Spleen (tissue), 7 donors: ENCODE measurements at regions not wholly inside any gene's neighbourhood (a gene's known extent, or its start where the extent isn't known, plus 50 kb on each side); places are given as distances from the start of the nearest gene placed in this dataset.

ENCODE experiments used
- CTCF ChIP-seq, 11 experiments: fragments of 200-600 bp in 7 of 11; fragments of 450-650 bp in 4 of 11; sonication (generic) in 4 of 11; IDR thresholded peaks in 8 of 11; conservative IDR thresholded peaks in 3 of 11; 1 replicate in 7 of 11; 2 replicates in 4 of 11; pipeline versions ENCODE4 v1.4.0 to v1.8.0; 2016 to 2021; ENCODE audit warnings: antibody characterized with exemption in 11 of 11, inconsistent platforms in 4 of 11, mild to moderate bottlenecking in 1 of 11
- POLR2A ChIP-seq, 3 donors: fragments of 450-650 bp; IDR thresholded peaks; one replicate each; pipeline ENCODE4 v1.5.1; 2017; ENCODE audit warnings: antibody characterized with exemption in 3 of 3, mild to moderate bottlenecking in 1 of 3
- POLR2AphosphoS5 ChIP-seq, 3 donors: sonication (generic); formaldehyde crosslinking; IDR thresholded peaks; one replicate each; pipeline ENCODE4 v1.5.1; 2017; ENCODE audit warnings: antibody characterized with exemption in 3 of 3
- donor health status: DM: no; HTN: no; CAD: no; lungs with moderate emphysema.
- donor health status: DM: no; HTN: no; CAD: no.
- donor health status: DM: no; HTN: no; CAD: no.

GRCh38 chr1:5776035-5776550 lies 216.1 kb downstream of the NPHP4 start:
- no peak for TF ChIP-seq CTCF (IDR thresholded peaks at IDR 0.05 in 8 of 11, conservative IDR thresholded peaks at IDR 0.05 in 3 of 11)
- TF ChIP-seq POLR2A (IDR thresholded peaks at IDR 0.05): no peak
- no peak for TF ChIP-seq POLR2AphosphoS5 (IDR thresholded peaks at IDR 0.05)
